ENCODE measurements at regions not wholly inside any gene's neighbourhood (a gene's known extent, or its start where the extent isn't known, plus 50 kb on each side); places are given as distances from the start of the nearest gene placed in this dataset.
"Not testable (repeated sequence)": the region's sequence is repeated elsewhere in the genome, so short reads cannot be mapped to it uniquely, and the experiment has no call there.

DNA sequence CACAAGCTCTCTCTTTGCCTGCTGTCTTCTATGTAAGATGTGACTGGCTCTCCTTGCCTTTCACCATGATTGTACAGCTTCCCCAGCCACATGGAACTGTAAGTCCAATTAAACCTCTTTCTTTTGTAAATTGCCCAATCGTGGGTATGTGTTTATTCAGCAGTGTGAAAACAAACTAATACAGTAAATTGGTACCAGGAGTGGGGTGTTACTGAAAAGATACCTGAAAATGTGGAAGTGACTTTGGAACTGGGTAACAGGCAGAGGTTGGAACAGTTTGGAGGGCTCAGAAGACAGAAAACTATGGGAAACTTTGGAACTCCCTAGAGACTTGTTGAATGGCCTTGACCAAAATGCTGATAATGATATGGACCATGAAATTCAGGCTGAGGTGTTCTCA lies 214.3 kb upstream of the FSCB start:
- TF ChIP-seq POLR2A, POLR2AphosphoS5 (IDR thresholded peaks at IDR 0.05; ENCODE audit: low read depth, low read length): not testable (repeated sequence)
